Activated CD8-positive, alpha-beta memory T cell treated with anti-CD3 and anti-CD28 coated beads for 48 hours (primary cell): ENCODE measurements at regions not wholly inside any gene's neighbourhood (a gene's known extent, or its start where the extent isn't known, plus 50 kb on each side); places are given as distances from the start of the nearest gene placed in this dataset.

ENCODE experiments used
- DNase-seq, 3 experiments: peaks; one replicate each; pipeline ENCODE4 v3.0.0-alpha.2; 2020; ENCODE audit warnings: low read depth in 2 of 3, low spot score in 2 of 3

DNA sequence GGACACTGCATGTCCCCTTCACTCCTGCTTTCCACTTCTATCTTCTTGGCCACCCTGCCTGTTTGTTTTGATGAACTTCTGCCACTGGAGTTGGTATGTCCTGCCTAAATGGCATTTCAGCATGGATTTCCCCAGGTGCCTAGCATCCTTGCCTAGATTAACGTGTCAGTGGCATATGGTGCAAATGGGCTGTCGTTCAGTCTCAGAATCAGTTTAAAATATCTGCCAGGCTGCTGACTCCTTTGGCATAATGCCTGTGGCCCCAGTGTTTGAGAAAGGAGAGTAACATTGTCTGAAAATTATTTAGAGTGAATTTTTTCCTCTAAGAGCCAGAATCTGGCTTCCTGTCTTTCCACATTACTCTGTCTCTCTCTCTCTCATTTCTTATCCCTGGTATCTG is 64.9 kb upstream of the BARHL2 start:
- DNase-seq = no peak

DNA sequence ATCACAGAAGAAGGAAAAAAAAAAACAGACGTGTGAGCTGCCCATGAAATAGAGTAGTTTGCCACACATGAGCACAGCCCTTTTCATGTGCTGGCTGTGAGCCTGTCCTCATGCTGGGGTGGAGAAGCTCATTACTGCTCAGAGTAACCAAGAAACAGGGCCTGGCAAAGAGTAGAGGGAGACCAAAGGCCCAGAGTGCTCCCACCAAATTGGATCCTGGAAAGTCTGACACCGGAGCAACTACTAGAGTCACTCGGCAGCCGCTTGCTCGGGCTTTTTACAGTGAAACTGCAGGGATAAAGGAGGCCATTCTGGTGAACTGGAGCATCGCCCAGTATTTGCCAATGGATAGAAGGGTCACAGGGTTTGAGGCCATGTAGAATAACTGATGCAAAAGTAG is 64.4 kb upstream of the BARHL2 start:
- no peak for DNase-seq

DNA sequence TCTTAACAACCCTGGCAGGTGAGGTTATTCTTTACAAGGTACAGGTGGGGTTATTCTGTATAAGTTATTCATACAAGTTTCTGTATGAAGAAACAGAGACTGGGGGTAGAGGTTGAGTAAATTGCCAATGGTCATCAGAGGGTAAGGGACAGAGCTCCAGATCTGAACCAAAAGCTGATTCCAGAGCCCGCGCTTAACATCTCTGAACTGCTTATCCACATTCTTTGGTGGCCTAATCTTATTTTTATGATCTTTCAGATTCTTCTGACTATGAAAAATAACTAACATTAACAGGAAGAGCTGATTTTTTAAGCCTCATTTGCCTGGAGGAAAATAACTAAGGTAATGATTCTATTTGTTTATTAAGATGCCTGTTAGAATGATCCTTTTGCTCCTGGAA is 63.9 kb upstream of the BARHL2 start:
- DNase-seq = no peak

DNA sequence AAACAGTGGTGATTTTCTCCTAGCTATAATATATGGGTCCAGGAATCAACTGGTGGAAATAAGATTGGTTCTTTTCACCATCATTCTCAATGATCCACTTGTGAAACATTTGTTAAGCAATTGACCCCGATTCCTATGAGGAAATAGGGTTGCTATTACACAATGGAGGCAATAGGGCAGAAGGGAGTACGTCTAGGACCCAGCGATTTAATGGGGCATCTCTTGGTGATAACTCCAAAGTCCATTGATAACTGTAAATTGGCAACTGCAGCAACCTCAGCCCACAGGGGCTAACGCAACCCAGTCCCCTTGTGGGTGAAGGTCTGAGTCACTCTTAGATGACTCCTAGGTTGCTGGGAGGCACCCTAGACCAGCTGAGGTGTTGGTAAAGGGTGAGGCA is 62.5 kb upstream of the BARHL2 start:
- DNase-seq = no peak

DNA sequence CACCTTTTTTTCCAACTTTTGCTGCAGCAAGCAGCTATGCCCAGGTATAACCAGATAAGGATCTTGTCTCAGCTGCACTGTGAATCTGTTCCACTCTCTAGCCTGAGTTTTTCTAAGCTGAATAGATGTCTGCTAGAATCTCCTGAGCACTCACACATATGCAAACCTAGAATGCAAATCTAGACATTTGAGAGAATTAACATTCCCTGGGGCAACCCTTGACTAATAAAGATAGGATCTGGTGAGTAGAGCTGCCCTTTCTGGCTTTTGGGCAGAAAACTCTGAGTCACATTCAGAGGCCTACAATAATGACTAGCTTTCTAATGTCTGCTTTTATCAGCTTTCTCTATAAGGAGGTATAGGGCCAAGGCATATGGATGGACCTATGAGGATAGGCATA is 61.4 kb upstream of the BARHL2 start:
- no peak for DNase-seq

DNA sequence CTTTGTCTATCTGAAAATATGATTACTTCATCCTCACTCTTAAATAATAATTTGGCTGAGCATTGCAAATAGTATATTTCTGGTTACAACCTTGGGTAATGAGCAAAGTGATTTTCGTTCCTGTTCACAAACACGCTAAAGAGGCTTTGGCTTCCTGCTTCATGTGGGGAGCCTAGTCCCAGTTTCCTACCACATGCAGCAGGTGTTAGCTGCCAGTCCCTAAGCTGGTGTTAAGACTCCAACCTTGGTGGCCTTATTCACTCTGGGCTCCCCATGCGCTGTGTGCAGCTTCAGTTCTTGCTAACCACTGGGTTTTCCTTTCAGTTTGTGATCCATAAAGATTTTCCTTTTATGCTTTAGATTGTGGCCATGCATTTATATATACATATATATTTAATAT is 56.7 kb upstream of the BARHL2 start:
- DNase-seq = no peak

DNA sequence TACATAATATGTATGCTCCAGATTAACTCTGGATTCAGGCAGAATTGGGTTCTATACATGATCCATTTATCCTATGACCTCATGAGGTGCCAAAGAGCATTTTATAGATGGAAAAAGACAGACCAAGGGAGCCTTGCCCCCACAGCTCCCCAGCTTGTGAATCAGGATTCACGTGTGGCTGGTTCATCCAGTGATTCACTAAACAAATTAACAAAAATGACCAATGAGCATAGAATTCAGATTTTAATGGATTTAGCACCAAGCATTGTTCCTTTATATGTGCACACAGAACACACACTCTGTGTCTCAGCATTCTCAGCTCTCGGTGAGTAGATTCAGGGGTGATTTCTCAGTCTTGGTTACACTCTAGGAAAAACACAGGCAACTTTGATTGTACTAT is 51.7 kb upstream of the BARHL2 start:
- DNase-seq = no peak

DNA sequence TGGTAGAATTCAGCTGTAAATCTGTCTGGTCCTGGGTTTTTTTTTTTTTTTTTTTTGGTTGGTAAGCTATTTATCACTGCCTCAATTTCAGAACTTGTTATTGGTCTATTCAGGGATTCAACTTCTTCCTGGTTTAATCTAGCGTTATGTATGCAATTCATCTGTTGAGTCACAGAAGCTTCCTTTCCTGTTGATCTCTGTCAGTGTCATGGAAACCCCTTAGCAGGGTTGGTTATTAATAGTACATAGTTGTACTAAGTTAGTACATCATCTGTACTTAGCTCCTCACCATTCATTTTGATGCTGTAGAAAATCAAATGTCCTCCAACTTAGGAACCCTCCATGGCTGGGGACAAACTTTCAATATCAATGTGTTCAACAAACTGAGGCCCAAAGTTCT is 51.0 kb upstream of the BARHL2 start:
- no peak for DNase-seq
